ENCODE measurements at regions not wholly inside any gene's neighbourhood (a gene's known extent, or its start where the extent isn't known, plus 50 kb on each side); places are given as distances from the start of the nearest gene placed in this dataset.
A peak's percentile ranks its signal among the peaks of the same experiment; 100 is the strongest.

DNA sequence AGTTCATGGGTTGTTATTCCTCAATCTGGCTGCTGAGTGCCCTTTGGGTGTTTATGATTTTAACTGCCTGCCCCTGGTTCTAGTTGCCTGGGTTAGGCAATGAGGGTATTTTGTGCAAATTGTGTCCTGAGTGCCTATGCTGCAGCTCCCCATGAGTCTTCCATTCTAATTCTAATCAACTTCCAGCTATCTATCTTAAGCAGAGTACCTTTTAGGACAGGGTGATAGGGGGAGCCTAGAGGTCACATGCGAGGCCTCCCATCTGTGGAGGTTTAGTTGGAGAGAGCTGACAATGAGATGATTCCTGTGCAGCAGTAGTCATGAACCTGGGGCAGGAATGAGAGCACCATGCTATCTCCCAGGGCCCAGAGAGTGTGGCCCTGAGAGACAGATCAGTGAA is 225.9 kb upstream of the PLEKHG7 start:
- H3K36me3 ChIP-seq (ENCODE audit: low read depth): no peaks in the 10 kb centered on the region
- ATAC-seq (no peak), DNase-seq (no peak)
- no peak overlapping the region for H3K4me3 ChIP-seq
- TF ChIP-seq, protein P1, sequence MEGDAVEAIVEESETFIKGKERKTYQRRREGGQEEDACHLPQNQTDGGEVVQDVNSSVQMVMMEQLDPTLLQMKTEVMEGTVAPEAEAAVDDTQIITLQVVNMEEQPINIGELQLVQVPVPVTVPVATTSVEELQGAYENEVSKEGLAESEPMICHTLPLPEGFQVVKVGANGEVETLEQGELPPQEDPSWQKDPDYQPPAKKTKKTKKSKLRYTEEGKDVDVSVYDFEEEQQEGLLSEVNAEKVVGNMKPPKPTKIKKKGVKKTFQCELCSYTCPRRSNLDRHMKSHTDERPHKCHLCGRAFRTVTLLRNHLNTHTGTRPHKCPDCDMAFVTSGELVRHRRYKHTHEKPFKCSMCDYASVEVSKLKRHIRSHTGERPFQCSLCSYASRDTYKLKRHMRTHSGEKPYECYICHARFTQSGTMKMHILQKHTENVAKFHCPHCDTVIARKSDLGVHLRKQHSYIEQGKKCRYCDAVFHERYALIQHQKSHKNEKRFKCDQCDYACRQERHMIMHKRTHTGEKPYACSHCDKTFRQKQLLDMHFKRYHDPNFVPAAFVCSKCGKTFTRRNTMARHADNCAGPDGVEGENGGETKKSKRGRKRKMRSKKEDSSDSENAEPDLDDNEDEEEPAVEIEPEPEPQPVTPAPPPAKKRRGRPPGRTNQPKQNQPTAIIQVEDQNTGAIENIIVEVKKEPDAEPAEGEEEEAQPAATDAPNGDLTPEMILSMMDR (IDR thresholded peaks at IDR 0.05): no peak
- intact Hi-C loops (cut with DNase I, micrococcal nuclease): no loop called here
- H3K9me3 ChIP-seq: no peaks in the 10 kb centered on the region
- peaks cover 4% of the 10 kb centered on the region for H3K4me1 ChIP-seq (ENCODE audit: low read depth)

DNA sequence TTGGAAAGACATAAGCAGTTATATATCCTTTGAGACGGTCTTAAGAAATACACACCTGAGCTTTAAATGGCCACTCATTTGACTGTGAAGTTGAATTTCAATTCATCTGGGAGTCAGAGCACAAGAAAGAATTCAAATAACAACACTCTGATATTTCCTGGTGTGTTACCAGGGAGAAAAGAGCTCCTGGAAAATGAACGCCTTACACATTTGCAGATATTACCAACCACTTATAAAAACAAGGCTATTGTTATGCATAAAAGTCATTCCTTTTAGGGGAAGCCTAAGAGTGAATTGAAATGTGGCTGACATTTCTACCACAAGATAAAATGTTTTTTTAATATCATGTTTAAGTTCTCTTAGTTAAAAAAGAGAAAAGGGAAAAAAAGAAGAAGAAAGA is 229.2 kb upstream of the PLEKHG7 start:
- DNase-seq (no peak), ATAC-seq (no peak)
- H3K4me1 ChIP-seq (ENCODE audit: low read depth): peaks cover 6% of the 10 kb centered on the region
- no peaks in the 10 kb centered on the region for H3K36me3 ChIP-seq (ENCODE audit: low read depth)
- H3K9me3 ChIP-seq: no peaks in the 10 kb centered on the region
- H3K4me3 ChIP-seq: no peak overlapping the region
- intact Hi-C loops (cut with DNase I, micrococcal nuclease): no loop called here
- TF ChIP-seq, protein P1 (IDR thresholded peaks at IDR 0.05): no peak

DNA sequence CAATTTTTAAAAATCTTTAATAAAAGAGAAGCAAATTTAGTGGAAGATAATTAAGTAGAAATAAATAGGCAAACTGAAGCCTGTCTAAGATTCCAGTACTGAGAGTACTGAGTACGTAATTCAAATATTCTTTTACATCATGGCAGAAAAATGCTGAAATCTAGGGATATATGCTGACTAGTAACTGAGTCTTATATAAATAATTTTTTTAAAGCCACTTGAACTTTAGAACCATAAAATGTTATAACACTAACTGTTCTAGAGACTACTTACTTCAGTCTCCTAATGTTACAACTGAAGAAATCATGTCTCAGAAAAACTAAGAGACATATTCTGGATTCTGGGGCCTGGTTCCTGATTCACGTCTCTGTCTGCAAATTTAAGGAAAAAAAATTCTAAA is 230.6 kb upstream of the PLEKHG7 start:
- ATAC-seq (peak; percentile 78), DNase-seq (no peak)
- TF ChIP-seq, protein P1 (IDR thresholded peaks at IDR 0.05): no peak

DNA sequence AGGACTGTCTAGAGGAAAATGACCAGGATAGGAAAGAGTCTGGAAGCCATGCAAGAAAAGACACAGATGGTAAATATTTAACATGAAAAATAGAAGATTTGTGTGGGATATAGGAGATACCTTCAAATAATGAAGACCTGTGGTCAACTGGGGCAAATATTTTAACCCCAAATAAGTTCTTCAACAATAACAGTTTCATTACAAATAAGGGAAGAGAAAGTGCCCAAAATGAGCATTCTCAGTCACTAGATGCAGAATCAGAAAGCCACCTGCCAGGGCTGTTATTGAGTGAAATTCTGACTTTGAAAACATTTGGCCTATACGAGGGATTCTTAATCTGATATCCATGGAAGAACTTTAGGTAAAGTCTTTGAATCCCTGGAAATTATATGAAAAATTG is 231.2 kb upstream of the PLEKHG7 start:
- no peaks in the 10 kb centered on the region for H3K36me3 ChIP-seq (ENCODE audit: low read depth)
- no peak for ATAC-seq
- H3K4me3 ChIP-seq: no peak overlapping the region
- TF ChIP-seq, protein P1 (IDR thresholded peaks at IDR 0.05): no peak
- intact Hi-C loops (cut with DNase I, micrococcal nuclease): no loop called here
- no peak for DNase-seq
- H3K9me3 ChIP-seq: no peaks in the 10 kb centered on the region
- peaks cover 6% of the 10 kb centered on the region for H3K4me1 ChIP-seq (ENCODE audit: low read depth)

More for the DNA sequence above, 230.6 kb upstream of the PLEKHG7 start:
- Histone ChIP-seq H3K4me3 (no peak overlapping the region), H3K36me3 (ENCODE audit: low read depth) (no peaks in the 10 kb centered on the region), H3K9me3 (no peaks in the 10 kb centered on the region), H3K4me1 (ENCODE audit: low read depth) (peaks cover 6% of the 10 kb centered on the region)
- intact Hi-C loops (cut with DNase I, micrococcal nuclease): no loop called here

DNA sequence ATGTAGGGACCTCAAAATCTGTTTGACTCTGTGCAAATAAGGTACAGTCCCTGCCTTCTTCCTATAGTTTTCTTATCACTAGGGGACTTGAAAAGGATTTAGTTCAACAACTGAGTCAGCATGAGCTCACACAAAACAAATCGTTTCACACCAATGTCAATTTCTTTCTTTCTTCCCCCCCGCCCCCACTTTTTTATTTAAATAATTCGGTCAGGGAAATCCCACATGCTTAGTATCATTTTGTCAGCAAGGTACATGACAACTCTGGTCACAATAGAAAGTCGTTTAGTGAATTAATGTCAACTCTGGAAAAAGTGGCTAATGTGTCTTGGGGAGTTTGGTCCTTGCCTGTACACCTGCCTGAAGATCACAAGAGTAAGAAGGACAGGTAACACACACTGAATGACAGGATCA is 232.2 kb upstream of the PLEKHG7 start:
- intact Hi-C loops (cut with DNase I, micrococcal nuclease): no loop called here
- H3K36me3 ChIP-seq (ENCODE audit: low read depth): no peaks in the 10 kb centered on the region
- DNase-seq (no peak), ATAC-seq (no peak)
- H3K9me3 ChIP-seq: no peaks in the 10 kb centered on the region
- peaks cover 6% of the 10 kb centered on the region for H3K4me1 ChIP-seq (ENCODE audit: low read depth)
- H3K4me3 ChIP-seq: no peak overlapping the region
- TF ChIP-seq, protein P1 (IDR thresholded peaks at IDR 0.05): no peak

DNA sequence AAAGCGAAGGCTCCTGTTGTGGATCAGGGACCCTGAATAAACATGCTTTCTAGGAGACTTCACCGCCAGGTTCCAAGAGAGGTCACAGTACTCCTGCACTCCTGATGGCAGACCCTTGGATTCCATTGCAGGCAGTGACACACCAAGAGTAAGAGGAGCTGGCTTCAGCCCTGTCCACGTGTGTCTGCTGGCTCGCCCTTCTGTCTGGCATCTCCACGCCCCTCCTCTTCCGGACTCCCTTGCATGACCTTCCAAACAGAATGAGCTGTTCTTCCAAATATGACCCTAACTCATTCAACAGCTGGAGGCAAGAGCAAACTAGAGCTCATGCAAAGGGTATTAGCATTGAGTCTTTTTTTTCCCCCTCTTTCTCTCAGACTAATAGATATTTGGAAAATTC is 233.0 kb upstream of the PLEKHG7 start:
- Histone ChIP-seq H3K36me3 (ENCODE audit: low read depth) (no peaks in the 10 kb centered on the region), H3K4me1 (ENCODE audit: low read depth) (peaks cover 6% of the 10 kb centered on the region), H3K9me3 (no peaks in the 10 kb centered on the region), H3K4me3 (no peak overlapping the region)
- no peak for ATAC-seq
- intact Hi-C loops (cut with DNase I, micrococcal nuclease): no loop called here
- TF ChIP-seq, protein P1 (IDR thresholded peaks at IDR 0.05): no peak
- DNase-seq: peak in 1 of 3 donors; percentile 29

Data from mucosa of descending colon (tissue), 3 donors.